HG02981 (cell line): ENCODE measurements at regions not wholly inside any gene's neighbourhood (a gene's known extent, or its start where the extent isn't known, plus 50 kb on each side); places are given as distances from the start of the nearest gene placed in this dataset.

Experiments
- ATAC-seq: cut with Tn5 transposase; IDR thresholded peaks from one replicate; pipeline ENCODE4 v1.9.1; 2021; ENCODE audit warnings: mild to moderate bottlenecking, moderate library complexity; ENCODE audit not compliant: unreplicated experiment

DNA sequence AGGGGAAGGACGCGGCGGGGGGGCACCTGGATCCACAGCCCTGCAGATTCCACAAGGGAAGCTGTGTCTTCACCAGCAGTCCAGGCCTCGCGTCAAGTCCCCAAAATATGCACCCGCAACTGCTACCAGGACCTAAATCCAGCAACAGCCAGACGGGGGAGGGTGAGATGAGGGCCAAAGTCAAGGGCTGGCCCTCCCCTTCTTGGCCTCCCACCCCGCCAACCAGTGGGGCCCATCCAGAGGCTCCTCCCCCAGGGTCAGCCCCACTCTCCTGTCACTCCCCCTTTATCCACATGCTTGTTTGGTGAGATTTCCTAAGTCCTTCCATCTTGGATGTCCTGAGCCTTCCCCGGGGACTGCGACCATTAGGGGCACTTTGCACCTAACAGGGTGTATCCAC, 138.7 kb downstream of the ENGASE start:
- no peak for ATAC-seq

DNA sequence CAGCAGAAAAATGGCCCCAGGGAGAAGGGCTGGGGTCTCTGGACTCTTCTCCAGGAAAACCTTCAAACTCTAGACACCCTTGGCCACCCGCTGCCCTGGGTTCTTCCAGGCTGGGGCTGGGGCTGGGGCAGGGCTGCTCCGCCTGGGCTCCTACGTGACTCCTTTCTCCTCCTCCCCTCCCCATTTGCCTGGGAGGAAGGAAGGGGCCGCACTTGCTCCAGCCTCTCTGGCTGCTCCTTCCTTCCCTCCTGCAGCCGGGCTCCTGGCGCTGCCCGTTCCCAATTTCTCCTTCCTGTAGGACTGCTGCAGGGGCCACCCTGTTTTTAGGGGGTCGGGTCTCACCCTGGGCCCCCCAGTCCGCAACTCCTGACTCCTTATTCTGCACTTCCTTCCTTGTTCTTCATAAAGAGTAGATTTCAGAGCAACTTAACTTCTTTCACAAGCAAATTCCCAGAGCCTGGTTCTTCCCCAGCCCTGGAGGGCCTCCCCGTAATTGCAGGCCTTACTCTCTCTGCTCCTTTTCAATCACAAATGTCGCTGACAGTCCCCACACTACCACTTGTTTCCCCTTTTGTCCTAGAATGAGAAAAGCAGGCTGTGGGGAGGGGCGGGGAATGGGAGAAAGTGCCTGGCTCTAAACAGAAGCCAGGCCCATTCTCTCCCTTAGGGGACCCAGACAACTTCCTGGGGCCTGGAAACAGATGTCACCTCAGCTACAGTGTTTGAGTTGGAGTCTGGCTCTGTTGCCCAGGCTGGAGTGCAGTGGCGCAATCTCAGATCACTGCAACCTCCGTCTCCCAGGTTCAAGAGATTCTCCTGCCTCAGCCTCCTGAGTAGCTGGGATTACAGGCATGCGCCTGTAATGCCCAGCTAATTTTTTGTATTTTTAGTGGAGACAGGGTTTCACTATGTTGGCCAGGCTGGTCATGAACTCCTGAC, 137.8 kb downstream of the ENGASE start:
- ATAC-seq = no peak

DNA sequence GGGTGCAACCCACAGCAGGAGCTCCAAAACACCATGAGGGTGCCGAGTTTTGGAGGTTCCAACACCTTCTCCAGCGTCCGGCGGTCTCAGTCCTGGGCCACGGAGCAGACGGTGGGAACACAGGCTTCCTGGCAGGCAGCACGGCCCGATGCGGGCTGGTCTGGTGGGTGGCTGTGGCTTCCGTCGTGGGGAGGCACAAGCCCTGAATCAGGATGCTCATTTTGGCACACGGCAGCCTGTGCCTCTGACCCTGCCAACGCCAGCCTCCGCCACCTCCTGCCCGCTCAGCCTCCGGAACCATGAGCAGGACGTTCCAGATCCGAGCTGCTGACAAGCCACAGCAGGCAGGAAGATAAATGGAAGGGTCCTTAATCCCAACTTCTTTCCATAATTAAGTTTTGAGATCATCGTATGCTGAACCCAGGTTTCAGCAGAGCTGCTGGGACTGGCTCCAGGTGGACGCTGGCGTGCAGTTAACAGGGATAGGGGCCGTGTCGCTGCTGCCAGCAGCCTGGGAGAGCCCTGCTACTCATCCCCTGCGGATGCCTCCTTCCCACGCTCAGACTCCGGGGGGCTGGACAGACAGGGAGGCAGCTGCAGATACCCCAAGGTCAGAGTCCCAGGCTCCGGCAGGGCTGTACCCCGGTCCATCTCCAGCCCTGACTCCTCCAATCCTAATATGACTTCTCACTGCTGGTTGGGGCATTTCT, 136.6 kb downstream of the ENGASE start:
- no peak for ATAC-seq

DNA sequence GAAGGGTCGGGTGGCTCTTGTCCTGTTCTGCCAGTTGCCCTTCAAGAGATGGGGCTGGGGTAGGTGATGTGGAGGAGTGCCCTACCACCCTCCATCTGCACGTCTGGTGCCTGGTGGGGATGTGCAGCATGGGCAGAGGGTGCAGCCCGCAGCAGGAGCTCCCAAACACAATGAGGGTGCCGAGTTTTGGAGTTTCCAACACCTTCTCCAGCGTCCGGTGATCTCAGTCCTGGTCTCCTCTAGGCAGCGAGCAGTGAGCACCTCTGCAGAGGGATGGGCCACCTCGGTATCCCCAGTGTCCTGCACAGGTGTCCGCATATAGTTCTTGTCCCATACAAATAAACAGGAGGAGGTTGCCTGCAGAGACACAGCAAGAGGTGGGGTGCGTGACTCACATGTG, 136.0 kb downstream of the ENGASE start:
- no peak for ATAC-seq

DNA sequence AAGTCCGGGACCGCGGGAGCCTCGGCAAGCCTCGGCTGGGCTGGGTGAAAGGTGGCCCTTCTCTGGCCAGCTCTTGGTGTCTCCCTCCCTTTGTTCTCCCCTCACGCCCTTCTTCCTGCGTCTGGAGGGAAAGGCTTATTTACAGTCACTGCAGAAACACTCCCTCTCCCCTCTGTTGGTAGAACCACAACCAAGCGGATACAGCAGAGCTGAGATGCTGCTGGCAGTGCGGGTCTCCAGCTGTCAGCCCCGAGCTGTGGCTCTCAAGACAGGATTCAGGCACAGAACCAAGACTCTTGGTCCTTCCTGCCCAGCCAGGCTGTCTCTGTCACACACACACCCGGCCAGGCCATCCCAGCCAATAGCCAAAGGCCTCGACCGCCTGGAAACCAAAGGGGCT, 133.3 kb downstream of the ENGASE start:
- ATAC-seq = no peak

DNA sequence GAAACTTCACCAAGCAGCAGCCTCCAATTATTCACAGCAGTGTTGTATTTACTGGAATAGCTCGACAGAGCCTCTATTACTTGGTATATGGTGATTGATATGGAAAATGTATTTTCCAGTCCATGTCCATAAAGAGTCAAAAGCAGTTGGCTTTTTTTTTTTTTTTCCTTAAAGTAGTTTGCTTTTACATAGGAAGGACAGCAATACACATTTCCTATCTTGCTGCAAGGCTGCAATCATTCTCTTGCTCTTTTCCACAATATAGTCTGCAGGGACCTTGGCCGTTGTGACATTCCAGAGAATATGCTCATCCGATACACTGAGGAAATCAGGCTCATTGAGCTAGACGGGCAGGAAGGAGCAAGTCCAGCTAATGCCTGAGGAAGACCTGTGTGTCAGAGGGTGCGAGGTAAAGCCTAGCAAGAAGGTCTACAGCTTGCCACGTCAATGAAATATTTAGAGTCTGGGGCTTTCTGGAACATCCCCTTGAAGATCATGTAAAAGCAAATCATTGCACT, 131.1 kb downstream of the ENGASE start:
- ATAC-seq = no peak

DNA sequence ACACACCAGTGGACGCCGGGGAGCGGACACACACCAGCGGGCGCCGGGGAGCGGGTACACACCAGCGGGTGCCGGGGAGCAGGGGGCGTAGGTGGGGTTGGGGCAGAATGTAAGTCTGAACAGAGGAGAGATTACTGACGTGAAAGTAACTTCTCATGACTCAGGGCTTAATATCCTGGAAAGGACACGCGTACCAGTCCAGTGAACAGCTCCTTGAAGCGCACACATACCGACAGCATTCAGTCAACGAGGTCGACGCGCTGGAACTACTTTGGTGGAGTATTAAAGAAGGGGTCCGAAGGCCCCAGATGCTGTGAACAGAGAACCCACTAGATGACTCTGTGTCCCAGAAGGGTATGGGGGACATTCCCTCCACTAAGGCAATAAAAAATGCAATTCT, 129.6 kb downstream of the ENGASE start:
- no peak for ATAC-seq

DNA sequence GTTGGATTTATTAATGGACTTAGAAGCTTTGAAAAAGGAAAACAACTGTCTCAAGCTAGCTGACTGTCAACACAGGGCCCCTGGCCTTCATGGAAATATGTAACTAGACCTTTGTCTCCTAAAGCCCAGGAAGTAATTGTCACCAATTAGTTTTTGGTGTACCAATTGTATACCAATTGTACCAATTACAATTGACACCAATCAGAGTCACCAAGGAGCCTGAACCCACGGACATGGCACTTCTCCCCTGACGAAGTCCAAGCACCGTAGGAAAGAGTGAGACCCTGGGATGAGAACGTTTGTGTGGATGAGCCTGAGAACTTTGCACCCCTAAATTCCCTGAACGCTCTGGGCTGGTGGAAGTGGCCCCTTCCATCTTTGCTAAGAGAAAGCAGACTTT, 129.0 kb downstream of the ENGASE start:
- no peak for ATAC-seq

DNA sequence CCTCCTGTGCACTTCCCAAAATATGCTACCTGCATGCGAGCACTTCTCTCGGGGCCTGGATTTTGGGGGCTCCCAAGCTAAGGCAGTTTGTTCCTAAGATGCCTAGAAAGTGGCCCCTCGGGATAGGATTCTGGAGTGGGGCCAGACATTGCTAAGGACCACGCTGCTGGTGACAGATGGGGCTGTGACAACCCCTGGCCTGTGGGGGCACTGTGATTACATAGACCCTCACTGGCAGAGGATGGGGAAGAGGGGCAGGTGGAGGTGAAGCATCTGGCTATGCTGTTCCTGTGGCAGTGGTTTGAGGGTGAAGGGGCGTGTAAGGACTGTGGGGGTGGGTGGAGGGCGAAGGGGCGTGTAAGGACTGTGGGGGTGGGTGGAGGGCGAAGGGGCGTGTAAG, 128.4 kb downstream of the ENGASE start:
- ATAC-seq = no peak

DNA sequence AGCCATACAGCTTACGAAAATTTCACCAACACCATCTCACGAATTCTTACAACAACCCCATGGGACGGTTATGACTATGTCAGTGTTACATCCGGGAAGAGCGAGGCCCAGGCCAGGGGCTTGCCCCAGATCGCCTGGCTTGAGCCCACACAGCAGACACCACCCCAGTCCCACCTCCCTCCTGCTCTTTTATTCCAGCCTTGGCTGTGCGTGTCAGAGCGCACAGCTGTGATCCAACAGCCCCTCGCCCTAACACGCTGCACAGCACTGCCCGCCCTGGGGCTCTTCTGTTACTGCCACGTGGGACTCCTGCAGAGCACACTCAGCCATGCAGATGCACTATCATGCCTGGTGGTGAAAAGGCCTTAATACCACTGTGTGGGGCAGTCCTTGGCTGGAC, 127.9 kb downstream of the ENGASE start:
- no peak for ATAC-seq

DNA sequence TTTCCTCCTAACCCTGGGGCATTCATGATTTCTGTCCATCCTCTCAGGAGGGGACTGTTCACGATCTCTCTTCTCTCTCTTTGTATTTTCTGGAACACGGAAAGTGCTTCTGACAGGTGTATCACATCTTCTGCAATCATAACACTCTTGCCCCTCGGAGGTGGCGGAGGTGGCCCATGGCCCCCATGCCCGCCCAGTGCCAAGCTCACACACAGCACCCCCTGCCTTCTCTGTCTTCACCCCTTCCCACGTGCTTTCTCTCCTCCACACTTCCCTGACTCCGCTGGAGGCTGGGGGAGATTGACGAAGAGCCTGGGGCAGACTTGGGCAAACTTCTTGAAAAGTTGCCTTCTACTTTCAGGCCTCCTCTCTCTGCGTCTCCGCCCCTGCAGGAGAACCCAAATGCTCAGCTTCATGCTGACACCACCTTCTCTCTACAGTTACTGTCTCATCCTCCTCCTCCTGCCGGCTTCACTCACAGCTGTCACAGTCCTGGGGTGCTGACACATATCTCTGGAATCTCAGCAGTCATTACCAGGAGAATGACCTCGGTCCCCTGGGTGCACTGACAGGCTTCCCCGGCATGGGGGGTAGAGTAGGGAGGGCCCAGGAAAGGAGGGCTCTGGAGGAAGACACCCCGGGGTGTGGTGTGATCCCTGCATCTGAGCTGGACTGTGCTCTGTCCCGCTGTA, 127.1 kb downstream of the ENGASE start:
- ATAC-seq = no peak

DNA sequence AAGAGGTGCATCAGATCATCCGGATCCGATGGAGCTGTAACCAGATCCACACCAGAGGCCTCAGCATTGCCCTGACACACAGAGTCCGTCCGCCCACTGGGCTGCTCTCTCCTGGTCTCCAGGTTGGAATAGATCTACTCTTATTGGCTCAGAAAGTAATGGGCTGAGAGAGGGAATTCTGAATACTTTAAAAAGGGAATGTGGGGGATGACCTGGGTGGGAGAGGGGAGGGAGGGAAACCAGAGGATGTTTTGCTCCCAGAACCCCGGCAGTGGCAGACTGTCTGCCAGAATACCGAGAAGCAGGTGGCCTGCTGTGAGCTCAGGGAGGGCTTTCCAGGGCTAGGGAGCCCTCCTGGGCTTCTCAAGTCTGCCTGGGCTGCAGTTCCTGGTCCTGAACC, 126.5 kb downstream of the ENGASE start:
- ATAC-seq = no peak

DNA sequence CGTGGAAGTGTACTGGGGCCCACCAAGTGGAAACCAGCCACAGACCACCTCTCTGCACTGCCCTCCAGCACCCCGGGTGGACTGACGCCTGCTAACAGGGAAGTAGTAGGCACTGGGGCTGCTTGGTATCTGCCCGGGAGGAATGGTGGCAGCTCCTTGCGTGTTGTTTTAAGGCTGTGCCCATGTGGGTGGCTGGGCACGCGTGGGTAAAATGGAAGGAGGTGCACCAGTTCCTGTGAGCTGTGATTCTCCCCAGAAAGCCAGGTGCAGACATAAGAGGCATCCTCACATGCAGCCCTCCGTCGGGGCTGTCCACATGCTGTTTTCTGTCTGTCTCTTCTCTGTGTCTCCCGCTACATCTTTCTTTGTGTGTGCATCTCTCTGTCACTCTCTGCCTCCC, 122.3 kb downstream of the ENGASE start:
- ATAC-seq = no peak

DNA sequence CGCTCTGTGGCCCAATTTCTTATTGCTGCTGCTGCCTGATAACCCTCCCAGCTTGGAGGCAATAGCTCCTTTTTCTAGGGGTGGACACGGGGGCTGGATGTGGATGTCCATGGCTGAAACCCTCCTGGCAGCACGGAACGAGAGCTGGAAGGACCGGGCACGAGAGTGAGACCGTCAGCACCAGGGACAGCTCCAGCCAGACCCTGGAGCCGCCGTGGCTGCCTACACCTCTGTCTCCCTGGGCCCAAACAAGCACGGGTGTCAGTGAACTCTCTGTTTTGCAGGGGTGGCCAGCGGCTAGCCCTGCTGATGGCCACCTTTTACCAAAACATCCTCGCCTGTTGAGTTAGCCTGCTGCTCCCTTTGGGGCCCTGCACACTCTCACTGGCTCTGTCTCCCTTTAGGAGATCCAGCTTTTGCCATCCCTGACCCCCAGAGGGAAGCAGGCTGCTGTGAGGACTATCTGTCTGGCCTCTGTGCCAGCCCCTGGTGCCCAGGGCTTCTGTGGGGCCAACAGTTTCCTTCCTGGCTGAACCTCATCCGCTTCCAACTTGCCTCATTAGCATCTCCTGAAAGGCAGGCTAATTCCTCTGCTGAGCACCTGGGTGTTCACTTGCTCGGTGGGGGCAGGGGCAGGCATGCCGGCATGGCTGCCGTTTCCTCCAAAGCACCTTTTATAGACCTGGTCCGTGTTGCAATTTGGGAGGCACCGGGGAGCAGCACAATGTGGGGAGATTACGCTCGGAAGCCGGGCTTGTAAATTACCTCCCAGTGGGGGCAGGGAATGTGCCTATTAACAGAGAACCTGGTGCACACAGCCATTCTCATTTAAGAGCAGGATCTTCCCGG, 118.1 kb downstream of the ENGASE start:
- ATAC-seq = no peak

DNA sequence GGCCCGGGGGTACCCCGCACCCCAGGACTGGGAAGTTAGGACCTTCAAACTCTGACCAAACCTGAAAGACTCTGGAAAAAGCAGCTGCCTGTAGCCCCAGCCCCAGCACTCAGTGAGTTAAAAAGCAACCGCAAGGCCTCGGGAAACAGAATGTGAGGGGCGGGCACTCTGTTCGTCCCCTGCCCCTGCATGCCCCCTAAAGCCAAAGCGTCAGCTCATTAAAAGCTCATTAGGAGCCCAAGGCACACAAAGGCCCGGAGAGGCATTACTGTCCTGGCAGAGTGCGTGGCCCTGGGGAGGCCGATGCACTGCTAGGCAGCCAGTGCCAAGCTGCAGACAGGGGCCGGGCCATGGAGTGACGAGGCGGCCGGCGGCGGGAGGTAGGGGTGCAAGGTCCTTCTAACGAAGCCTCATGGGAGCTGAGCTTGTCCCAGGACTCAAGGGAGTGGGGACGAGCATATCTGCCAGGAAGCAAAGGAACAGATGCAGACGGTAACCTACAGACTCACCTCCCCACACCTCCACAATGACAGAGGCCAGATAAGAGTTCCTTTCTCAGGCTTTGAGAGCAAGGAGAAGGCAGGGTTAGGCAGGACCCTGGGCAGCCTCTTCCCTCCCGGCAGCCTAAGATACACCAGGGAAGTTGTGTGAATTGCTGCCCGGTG, 116.8 kb downstream of the ENGASE start:
- no peak for ATAC-seq

DNA sequence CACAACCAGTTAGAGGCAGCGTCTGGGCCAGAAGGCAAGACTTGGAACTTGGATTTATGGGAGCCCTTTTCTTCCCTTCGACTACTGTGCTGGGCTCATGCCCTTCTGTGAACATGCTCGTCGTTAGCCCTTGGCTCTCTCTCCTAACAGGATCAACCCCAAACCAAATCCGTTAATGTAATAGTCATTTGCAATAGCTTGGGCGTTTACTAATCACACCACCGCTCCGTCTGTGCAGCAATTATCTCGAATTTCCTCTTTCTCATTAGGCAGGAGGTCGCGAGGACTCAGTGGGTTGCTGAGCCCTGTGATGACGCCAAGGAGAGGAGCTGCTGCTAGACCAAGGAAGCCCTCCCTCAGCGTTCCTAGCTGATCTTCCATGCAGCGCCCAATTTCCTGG, 114.7 kb downstream of the ENGASE start:
- ATAC-seq = no peak

DNA sequence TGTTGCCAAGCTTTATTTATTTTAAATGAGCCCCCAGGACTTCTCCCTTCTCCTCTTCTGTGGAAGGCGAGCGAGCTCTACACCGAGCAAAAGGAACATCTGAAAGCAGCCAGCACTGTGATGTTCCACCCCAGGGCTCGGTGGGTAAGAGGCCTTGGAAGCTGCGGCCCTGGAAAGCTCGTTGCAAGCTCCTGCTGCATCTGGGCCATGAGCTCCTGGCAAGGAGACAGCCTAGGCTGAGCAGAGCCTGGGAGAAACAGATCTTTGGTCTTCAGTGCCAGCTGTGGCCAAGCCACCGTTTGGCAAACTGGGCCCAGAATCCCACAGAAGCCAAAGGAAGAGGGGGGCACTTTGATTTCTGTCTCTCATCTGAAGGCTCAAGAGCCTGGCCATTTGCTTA, 114.1 kb downstream of the ENGASE start:
- ATAC-seq = no peak

DNA sequence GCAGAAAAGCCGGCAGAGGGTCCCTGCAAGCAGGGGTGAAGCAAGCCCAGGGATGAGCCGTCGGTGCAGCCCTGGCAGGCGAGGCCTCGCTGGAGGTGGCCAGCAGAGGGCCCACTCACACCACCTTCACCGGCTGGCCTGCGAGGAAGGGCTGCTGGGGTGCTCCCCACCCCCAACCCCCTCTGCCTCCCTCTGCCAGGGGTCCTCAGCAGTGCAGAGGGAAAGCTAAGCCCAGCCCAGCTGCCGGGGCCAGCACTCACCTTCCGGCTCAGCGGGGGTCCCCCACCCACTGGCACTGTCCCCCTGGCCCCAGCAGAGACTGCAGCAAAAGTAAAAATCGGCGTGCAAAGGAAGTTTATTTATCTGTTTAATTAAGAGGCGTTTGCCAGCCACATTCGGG, 113.4 kb downstream of the ENGASE start:
- ATAC-seq = no peak

DNA sequence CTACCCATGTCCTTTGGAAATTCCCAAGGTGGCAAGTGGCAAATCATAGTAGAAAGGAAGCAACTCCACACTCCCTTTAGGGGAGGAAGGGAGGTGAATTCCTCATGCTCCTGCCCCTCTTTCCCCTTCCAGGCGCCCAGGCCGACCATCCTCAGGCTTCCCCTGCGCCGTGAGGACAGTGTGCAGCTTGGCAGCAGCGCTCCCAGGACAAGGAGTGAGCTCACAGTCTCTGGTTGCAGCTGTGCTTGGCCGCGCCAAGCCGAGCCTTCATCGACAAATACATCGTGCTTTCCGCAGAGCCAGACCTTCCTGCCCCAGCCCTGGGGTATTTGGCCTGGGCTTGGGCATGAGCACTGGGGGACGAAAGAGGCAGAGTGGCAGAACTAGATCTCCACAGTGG, 112.6 kb downstream of the ENGASE start:
- no peak for ATAC-seq

DNA sequence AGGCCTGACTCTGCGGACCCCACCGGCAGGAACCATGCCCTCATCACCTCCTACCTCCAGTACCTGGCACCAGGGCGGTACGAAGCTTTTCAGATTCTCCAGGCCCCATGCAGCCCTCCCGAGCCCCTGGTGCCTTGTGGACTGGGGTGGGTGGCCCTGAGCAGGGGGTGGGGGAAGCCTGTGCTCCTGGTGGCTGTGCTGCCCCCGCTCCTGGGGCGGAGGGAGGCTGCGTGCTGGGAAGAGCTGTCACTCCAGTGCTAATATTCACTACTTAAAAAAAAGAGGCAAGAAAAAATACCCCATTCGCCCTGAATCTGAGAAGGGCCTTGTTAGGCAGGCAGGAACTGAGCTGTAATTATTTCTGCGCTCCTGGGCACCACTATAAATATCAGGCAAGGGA, 111.8 kb downstream of the ENGASE start:
- no peak for ATAC-seq
